Endothelial cell of umbilical vein (primary cell): ENCODE measurements at regions not wholly inside any gene's neighbourhood (a gene's known extent, or its start where the extent isn't known, plus 50 kb on each side); places are given as distances from the start of the nearest gene placed in this dataset.

Experiments
- EZH2 ChIP-seq: IDR thresholded peaks from 2 replicates; pipeline ENCODE4 v1.6.1; 2012; ENCODE audit warnings: borderline replicate concordance, low read depth, mild to moderate bottlenecking, moderate library complexity, low read length, inconsistent platforms; ENCODE audit not compliant: severe bottlenecking
- TF ChIP-seq, protein P1 (sequence below), 2 donors: IDR thresholded peaks; 1 replicate in 1 of 2; 2 replicates in 1 of 2; pipeline ENCODE4 v1.5.1; 2011; ENCODE audit warnings: low read length in 2 of 2, mild to moderate bottlenecking in 2 of 2, moderate library complexity in 2 of 2, control low read depth in 1 of 2, inconsistent platforms in 1 of 2, low read depth in 1 of 2; ENCODE audit not compliant: insufficient read depth in 1 of 2; ENCODE audit errors: extremely low read depth in 1 of 2

GRCh38 chr7:68058014-68058413 lies 1061.4 kb downstream of the TYW1 start:
- TF ChIP-seq, protein P1, sequence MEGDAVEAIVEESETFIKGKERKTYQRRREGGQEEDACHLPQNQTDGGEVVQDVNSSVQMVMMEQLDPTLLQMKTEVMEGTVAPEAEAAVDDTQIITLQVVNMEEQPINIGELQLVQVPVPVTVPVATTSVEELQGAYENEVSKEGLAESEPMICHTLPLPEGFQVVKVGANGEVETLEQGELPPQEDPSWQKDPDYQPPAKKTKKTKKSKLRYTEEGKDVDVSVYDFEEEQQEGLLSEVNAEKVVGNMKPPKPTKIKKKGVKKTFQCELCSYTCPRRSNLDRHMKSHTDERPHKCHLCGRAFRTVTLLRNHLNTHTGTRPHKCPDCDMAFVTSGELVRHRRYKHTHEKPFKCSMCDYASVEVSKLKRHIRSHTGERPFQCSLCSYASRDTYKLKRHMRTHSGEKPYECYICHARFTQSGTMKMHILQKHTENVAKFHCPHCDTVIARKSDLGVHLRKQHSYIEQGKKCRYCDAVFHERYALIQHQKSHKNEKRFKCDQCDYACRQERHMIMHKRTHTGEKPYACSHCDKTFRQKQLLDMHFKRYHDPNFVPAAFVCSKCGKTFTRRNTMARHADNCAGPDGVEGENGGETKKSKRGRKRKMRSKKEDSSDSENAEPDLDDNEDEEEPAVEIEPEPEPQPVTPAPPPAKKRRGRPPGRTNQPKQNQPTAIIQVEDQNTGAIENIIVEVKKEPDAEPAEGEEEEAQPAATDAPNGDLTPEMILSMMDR (IDR thresholded peaks at IDR 0.05; ENCODE audit: extremely low read depth in 1 of 2, insufficient read depth in 1 of 2, low read depth in 1 of 2, low read length in 2 of 2): no peak
- no peak for TF ChIP-seq EZH2
